DND-41 (cell line): ENCODE measurements at regions not wholly inside any gene's neighbourhood (a gene's known extent, or its start where the extent isn't known, plus 50 kb on each side); places are given as distances from the start of the nearest gene placed in this dataset.

Experiments used
- EZH2 ChIP-seq: IDR thresholded peaks from 3 replicates; pipeline ENCODE4 v1.6.1; 2012; ENCODE audit warnings: borderline replicate concordance, low read depth, mild to moderate bottlenecking, moderate library complexity, low read length, inconsistent platforms; ENCODE audit not compliant: severe bottlenecking
- TF ChIP-seq, protein P1 (sequence below): IDR thresholded peaks from 2 replicates; pipeline ENCODE4 v1.5.1; 2012; ENCODE audit warnings: borderline replicate concordance, low read length, moderate library complexity, mild to moderate bottlenecking; ENCODE audit not compliant: poor library complexity, severe bottlenecking; ENCODE audit errors: extremely low read depth

DNA sequence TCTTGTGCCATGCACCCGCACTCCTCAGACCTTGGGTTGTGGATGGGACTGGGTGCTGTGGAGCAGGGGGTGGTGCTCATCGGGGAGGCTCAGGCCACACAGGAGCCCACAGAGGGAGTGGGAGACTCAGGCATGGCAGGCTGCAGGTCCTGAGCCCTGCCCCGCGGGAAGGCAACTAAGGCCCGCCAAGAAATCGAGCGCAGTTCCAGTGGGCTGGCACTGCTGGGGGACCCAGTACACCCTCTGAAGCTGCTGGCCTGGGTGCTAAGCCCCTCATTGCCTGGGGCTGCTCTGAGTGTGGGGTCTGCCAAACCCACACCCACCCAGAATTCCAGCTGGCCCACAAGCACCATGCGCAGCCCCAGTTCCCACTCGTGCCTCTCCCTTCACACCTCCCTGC lies 450.5 kb upstream of the FGF16 start:
- TF ChIP-seq, protein P1, sequence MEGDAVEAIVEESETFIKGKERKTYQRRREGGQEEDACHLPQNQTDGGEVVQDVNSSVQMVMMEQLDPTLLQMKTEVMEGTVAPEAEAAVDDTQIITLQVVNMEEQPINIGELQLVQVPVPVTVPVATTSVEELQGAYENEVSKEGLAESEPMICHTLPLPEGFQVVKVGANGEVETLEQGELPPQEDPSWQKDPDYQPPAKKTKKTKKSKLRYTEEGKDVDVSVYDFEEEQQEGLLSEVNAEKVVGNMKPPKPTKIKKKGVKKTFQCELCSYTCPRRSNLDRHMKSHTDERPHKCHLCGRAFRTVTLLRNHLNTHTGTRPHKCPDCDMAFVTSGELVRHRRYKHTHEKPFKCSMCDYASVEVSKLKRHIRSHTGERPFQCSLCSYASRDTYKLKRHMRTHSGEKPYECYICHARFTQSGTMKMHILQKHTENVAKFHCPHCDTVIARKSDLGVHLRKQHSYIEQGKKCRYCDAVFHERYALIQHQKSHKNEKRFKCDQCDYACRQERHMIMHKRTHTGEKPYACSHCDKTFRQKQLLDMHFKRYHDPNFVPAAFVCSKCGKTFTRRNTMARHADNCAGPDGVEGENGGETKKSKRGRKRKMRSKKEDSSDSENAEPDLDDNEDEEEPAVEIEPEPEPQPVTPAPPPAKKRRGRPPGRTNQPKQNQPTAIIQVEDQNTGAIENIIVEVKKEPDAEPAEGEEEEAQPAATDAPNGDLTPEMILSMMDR, result no peak
- TF ChIP-seq EZH2, result no peak
